GM12878 (cell line): ENCODE measurements at regions not wholly inside any gene's neighbourhood (a gene's known extent, or its start where the extent isn't known, plus 50 kb on each side); places are given as distances from the start of the nearest gene placed in this dataset.

Experiments used
- ATAC-seq: fragments of 200-7000 bp; cut with Tn5 transposase; 3 replicates; pipeline ENCODE4 v1.9.1; 2020; ENCODE audit warnings: mild to moderate bottlenecking, moderate library complexity
- BruUV-seq: library from RNA; stranded (reverse); fragments of 400-500 nt; replicated peaks from 2 replicates; lab custom pipeline; 2021; lab: Mats Ljungman, UMichigan
- CTCF ChIA-PET: fragments of 300-600 bp; sonication (Branson Sonifier 250); formaldehyde crosslinking; extraction: SDS; loops from one replicate; lab custom pipeline; 2021; ENCODE audit warnings: inconsistent platforms; lab: Yijun Ruan, JAX
- POLR2A ChIA-PET: fragments of 350-600 bp; formaldehyde crosslinking; extraction: SDS; loops from one replicate; lab custom pipeline; 2021; ENCODE audit warnings: inconsistent platforms; lab: Charles Lee
- RAD21 ChIA-PET: fragments of 300-600 bp; sonication (Branson Sonifier 250); formaldehyde crosslinking; loops from one replicate; lab custom pipeline; 2023; ENCODE audit warnings: antibody characterized with exemption; ENCODE audit not compliant: unreplicated experiment; lab: Charles Lee
- SMC1A ChIA-PET: fragments of 300-600 bp; sonication (Branson Sonifier 250); formaldehyde crosslinking; loops from one replicate; lab custom pipeline; 2023; ENCODE audit not compliant: unreplicated experiment, uncharacterized antibody; lab: Charles Lee
- DNase-seq: peaks from one replicate; pipeline ENCODE4 v3.0.0-alpha.2; 2011; ENCODE audit warnings: low read depth, low spot score
- FAIRE-seq: peaks from 3 replicates; lab custom pipeline; 2011; peaks lifted over from hg19 to GRCh38; lab: Jason Lieb, UNC
- H2AFZ ChIP-seq: 2 replicates; pipeline ENCODE4 v1.6.0; 2011; ENCODE audit warnings: low read depth, low read length, control low read depth; ENCODE audit not compliant: control insufficient read depth
- H3K27ac ChIP-seq: 2 replicates; pipeline ENCODE4 v1.5.1; 2011; ENCODE audit warnings: control low read depth; ENCODE audit not compliant: control insufficient read depth, insufficient read depth
- H3K27me3 ChIP-seq, 2 experiments: replicated peaks in 1 of 2; 2 replicates each; pipeline versions ENCODE4 v1.6.0 to v1.6.1; 2011; ENCODE audit warnings: low read length in 1 of 2; ENCODE audit not compliant: control insufficient read depth in 2 of 2, insufficient read depth in 2 of 2
- H3K36me3 ChIP-seq, 2 experiments: 2 replicates each; pipeline ENCODE4 v1.5.1; 2011; ENCODE audit warnings: low read length in 1 of 2; ENCODE audit not compliant: control insufficient read depth in 2 of 2, insufficient read depth in 2 of 2
- H3K4me1 ChIP-seq: 2 replicates; pipeline ENCODE4 v1.6.1; 2011; ENCODE audit warnings: mild to moderate bottlenecking, low read length, moderate library complexity, mixed read lengths; ENCODE audit not compliant: control insufficient read depth, insufficient read depth
- H3K4me2 ChIP-seq: 2 replicates; pipeline ENCODE4 v1.6.0; 2011; ENCODE audit warnings: control low read depth; ENCODE audit not compliant: control insufficient read depth, insufficient read depth
- H3K4me3 ChIP-seq: fragments of 200-600 bp; sonication (generic); 2 replicates; pipeline ENCODE4 v1.5.1; 2016
- H3K79me2 ChIP-seq: 2 replicates; pipeline ENCODE4 v1.6.0; 2011; ENCODE audit warnings: low read length; ENCODE audit not compliant: control insufficient read depth, insufficient read depth
- H3K9ac ChIP-seq: 2 replicates; pipeline ENCODE4 v1.8.0; 2011; ENCODE audit warnings: low read length, control low read depth, mixed read lengths; ENCODE audit not compliant: control insufficient read depth, insufficient read depth
- H3K9me3 ChIP-seq: replicated peaks from 3 replicates; pipeline ENCODE4 v1.5.1; 2011; ENCODE audit warnings: mild to moderate bottlenecking, low read length; ENCODE audit not compliant: control insufficient read depth, insufficient read depth
- H4K20me1 ChIP-seq: 2 replicates; pipeline ENCODE4 v1.6.0; 2011; ENCODE audit not compliant: control insufficient read depth, insufficient read depth
- BHLHE40 ChIP-seq, 2 experiments: fragments of 450-650 bp in 1 of 2; IDR thresholded peaks; 2 replicates each; pipeline ENCODE4 v1.6.1; 2011 to 2017; ENCODE audit warnings: low read depth in 2 of 2, borderline replicate concordance in 1 of 2, improper control_type of control experiment in 1 of 2, low read length in 1 of 2, mild to moderate bottlenecking in 1 of 2
- CBX3 ChIP-seq: fragments of 200-600 bp; sonication (generic); IDR thresholded peaks from 2 replicates; pipeline ENCODE4 v1.6.1; 2016; ENCODE audit warnings: low read depth, borderline replicate concordance
- CHD1 ChIP-seq: IDR thresholded peaks from 2 replicates; pipeline ENCODE4 v1.6.1; 2012; ENCODE audit warnings: low read depth, low read length, improper control_type of control experiment
- HDGF ChIP-seq: fragments of 450-650 bp; IDR thresholded peaks from 2 replicates; pipeline ENCODE4 v1.6.1; 2016; ENCODE audit warnings: antibody characterized with exemption
- MTA2 ChIP-seq: fragments of 450-650 bp; IDR thresholded peaks from 2 replicates; pipeline ENCODE4 v1.6.1; 2016; ENCODE audit warnings: low read depth, mild to moderate bottlenecking, moderate library complexity
- NR2F1 ChIP-seq: fragments of 450-650 bp; conservative IDR thresholded peaks from 2 replicates; pipeline ENCODE4 v1.6.1; 2017; ENCODE audit warnings: mild to moderate bottlenecking
- RAD21 ChIP-seq: IDR thresholded peaks from 2 replicates; pipeline ENCODE4 v1.6.1; 2011; ENCODE audit warnings: mild to moderate bottlenecking, low read depth, low read length, moderate library complexity; ENCODE audit not compliant: insufficient read depth
- STAT3 ChIP-seq: IDR thresholded peaks from 2 replicates; pipeline ENCODE4 v1.6.1; 2011; ENCODE audit warnings: low read depth, low read length, improper control_type of control experiment
- YBX1 ChIP-seq: fragments of 450-650 bp; IDR thresholded peaks from 2 replicates; pipeline ENCODE4 v1.6.1; 2016; ENCODE audit warnings: antibody characterized with exemption
- ZNF622 ChIP-seq: fragments of 450-650 bp; IDR thresholded peaks from 2 replicates; pipeline ENCODE4 v1.6.1; 2017; ENCODE audit warnings: mild to moderate bottlenecking, inconsistent platforms
- WGBS: methylation state at CpG from one replicate; pipeline ENCODE4 v1.1.6; 2016; ENCODE audit warnings: low lambda C conversion rate; ENCODE audit not compliant: insufficient replicate concordance, insufficient coverage; ENCODE audit errors: missing lambda C conversion rate; 5-methylcytosine and 5-hydroxymethylcytosine counted together
- in situ Hi-C: fragments of 300-500 bp; cut with MboI; formaldehyde crosslinking; loops from 9 replicates; pipeline ENCODE4 v1.14.3; 2018; ENCODE audit warnings: mixed read lengths
- intact Hi-C: fragments of 100-400 bp; cut with micrococcal nuclease; formaldehyde crosslinking; loops from one replicate; pipeline ENCODE4 v1.14.2; 2022; ENCODE audit not compliant: unreplicated experiment
- TF ChIP-seq, protein P1 (sequence below): IDR thresholded peaks from 2 replicates; pipeline ENCODE4 v1.6.1; 2012; ENCODE audit warnings: low read depth, low read length, improper control_type of control experiment

DNA sequence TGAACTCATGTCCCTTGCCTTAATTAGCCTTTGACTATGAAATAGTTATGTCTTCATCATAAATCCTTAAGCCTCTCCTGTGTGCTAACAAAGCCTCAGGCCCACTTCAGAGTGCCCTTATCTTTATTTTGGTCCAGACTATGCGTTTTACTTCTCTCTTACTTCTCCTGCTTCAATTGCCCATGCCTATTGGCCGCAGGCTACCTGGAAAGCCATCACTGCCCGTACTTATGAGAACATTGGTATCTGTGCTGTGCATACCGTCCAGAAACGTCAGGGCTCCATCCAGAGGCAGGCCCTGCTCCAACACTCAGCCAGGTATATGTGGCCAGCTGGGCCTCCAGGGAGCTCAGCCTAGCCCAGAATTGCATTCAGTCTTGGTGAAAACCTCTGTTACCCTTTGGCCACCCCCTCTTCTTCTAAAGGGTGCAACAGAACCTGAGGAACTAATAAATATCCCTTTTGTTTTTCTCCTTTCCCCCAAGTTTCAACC lies 212.4 kb upstream of the MTPN start (continued):
- no peak for TF ChIP-seq RAD21
- TF ChIP-seq CBX3: no peak
- TF ChIP-seq MTA2: no peak
- TF ChIP-seq HDGF: no peak
- TF ChIP-seq YBX1: no peak
- TF ChIP-seq ZNF622: no peak
- no peak for TF ChIP-seq BHLHE40 (IDR thresholded peaks at IDR 0.05; ENCODE audit: borderline replicate concordance in 1 of 2, low read depth in 2 of 2, low read length in 1 of 2)
- TF ChIP-seq, all 136 proteins: peak for 0

DNA sequence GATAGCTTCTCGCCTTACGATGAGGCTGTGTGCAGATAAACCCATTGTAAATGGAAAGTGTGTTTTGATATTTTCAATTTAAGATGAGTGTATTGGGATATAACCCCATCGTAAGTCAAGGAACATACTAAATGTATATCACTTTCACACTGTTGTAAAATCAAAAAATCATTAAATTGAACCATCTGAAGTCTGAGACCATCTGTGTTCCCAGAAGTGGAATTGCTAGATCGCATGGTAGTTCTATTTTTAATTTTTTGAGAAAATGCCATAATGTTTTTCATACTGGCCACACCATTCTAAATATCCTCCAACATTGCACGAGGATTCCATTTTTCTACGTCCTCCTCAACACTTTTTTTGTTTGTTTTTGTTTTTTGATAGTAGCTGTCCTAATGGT lies 209.1 kb upstream of the MTPN start:
- SMC1A ChIA-PET: no interaction called here
- Histone ChIP-seq H3K27me3 (no peaks in the 10 kb centered on the region), H2AFZ (no peak overlapping the region), H3K9ac (no peak overlapping the region), H4K20me1 (no peaks in the 10 kb centered on the region), H3K4me1 (no peaks in the 10 kb centered on the region), H3K9me3 (no peaks in the 10 kb centered on the region), H3K79me2 (no peaks in the 10 kb centered on the region), H3K27ac (no peak overlapping the region), H3K4me3 (no peak overlapping the region), H3K36me3 (no peaks in the 10 kb centered on the region), H3K4me2 (no peak overlapping the region)
- CTCF ChIA-PET: no interaction called here
- in situ Hi-C loops (no loop called here), intact Hi-C loops (no loop called here)
- no peak for DNase-seq
- no peak for ATAC-seq
- FAIRE-seq: no peak
- TF ChIP-seq CHD1: no peak
- TF ChIP-seq STAT3: no peak
- TF ChIP-seq, protein P1, sequence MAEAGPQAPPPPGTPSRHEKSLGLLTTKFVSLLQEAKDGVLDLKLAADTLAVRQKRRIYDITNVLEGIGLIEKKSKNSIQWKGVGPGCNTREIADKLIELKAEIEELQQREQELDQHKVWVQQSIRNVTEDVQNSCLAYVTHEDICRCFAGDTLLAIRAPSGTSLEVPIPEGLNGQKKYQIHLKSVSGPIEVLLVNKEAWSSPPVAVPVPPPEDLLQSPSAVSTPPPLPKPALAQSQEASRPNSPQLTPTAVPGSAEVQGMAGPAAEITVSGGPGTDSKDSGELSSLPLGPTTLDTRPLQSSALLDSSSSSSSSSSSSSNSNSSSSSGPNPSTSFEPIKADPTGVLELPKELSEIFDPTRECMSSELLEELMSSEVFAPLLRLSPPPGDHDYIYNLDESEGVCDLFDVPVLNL: no peak
- no peak for TF ChIP-seq NR2F1
- WGBS: 56% methylated on average over 6 of the region's 6 CpGs
- RAD21 ChIA-PET: no interaction called here
- no TSS peak for BruUV-seq
- POLR2A ChIA-PET: no interaction called here
